SU-DHL-6 (cell line): ENCODE measurements at regions not wholly inside any gene's neighbourhood (a gene's known extent, or its start where the extent isn't known, plus 50 kb on each side); places are given as distances from the start of the nearest gene placed in this dataset.
"Not testable (repeated sequence)": the region's sequence is repeated elsewhere in the genome, so short reads cannot be mapped to it uniquely, and the experiment has no call there.

Source experiments
- H2AFZ ChIP-seq: fragments of 200-600 bp; sonication (generic); 2 replicates; pipeline ENCODE4 v1.6.1; 2014; ENCODE audit warnings: low read depth, mild to moderate bottlenecking, moderate library complexity, mixed read lengths, antibody characterized with exemption, low read length; ENCODE audit not compliant: severe bottlenecking
- H3F3A ChIP-seq: fragments of 200-600 bp; shearing (Covaris generic); 2 replicates; pipeline ENCODE4 v1.6.0; 2016; ENCODE audit warnings: antibody characterized with exemption, mild to moderate bottlenecking; ENCODE audit not compliant: insufficient read depth
- H3K27ac ChIP-seq: fragments of 200-600 bp; sonication (generic); 2 replicates; pipeline ENCODE4 v1.5.1; 2016; ENCODE audit warnings: low read depth, mild to moderate bottlenecking, low read length, moderate library complexity, mixed read lengths
- H3K27me3 ChIP-seq: fragments of 200-600 bp; sonication (generic), shearing (Covaris generic); 2 replicates; pipeline ENCODE4 v1.6.0; 2014; ENCODE audit warnings: mild to moderate bottlenecking, low read length
- H3K36me3 ChIP-seq: fragments of 200-600 bp; sonication (generic); 2 replicates; pipeline ENCODE4 v1.6.1; 2014; ENCODE audit warnings: mild to moderate bottlenecking, low read length, mixed read lengths
- H3K4me2 ChIP-seq: fragments of 300-600, 200-600 bp; shearing (Covaris generic), sonication (generic); 2 replicates; pipeline ENCODE4 v1.6.0; 2014; ENCODE audit warnings: low read length, low read depth, mild to moderate bottlenecking; ENCODE audit not compliant: poor library complexity, severe bottlenecking
- H3K4me3 ChIP-seq: fragments of 200-600 bp; sonication (generic); 2 replicates; pipeline ENCODE4 v1.5.1; 2014; ENCODE audit warnings: antibody characterized with exemption, low read length, mild to moderate bottlenecking, mixed read lengths; ENCODE audit not compliant: insufficient read depth, poor library complexity, severe bottlenecking
- H3K79me2 ChIP-seq: fragments of 200-600 bp; sonication (generic); 2 replicates; pipeline ENCODE4 v1.6.1; 2014; ENCODE audit warnings: mild to moderate bottlenecking, low read length, moderate library complexity; ENCODE audit not compliant: insufficient read depth
- H3K9ac ChIP-seq: fragments of 200-600 bp; sonication (generic); 2 replicates; pipeline ENCODE4 v1.7.0; 2014; ENCODE audit warnings: mild to moderate bottlenecking, low read length
- H3K9me2 ChIP-seq: fragments of 200-600 bp; sonication (generic); replicated peaks from 2 replicates; pipeline ENCODE4 v1.6.1; 2014; ENCODE audit warnings: low read length; ENCODE audit not compliant: insufficient read depth
- H3K9me3 ChIP-seq: fragments of 200-600 bp; sonication (generic); 2 replicates; pipeline ENCODE4 v1.6.1; 2014; ENCODE audit warnings: low read length, mixed read lengths; ENCODE audit not compliant: insufficient read depth
- H4K20me1 ChIP-seq: fragments of 200-600 bp; sonication (generic); 2 replicates; pipeline ENCODE4 v1.6.1; 2014; ENCODE audit warnings: low read depth, mild to moderate bottlenecking, antibody characterized with exemption, low read length, moderate library complexity, mixed read lengths
- CTCF ChIP-seq: fragments of 200-600 bp; sonication (generic); IDR thresholded peaks from one replicate; pipeline ENCODE4 v1.5.1; 2017; ENCODE audit warnings: antibody characterized with exemption, mild to moderate bottlenecking, low read length, moderate library complexity; ENCODE audit not compliant: insufficient read depth, poor library complexity, severe bottlenecking
- EZH2phosphoT487 ChIP-seq: fragments of 200-600 bp; sonication (generic), shearing (Covaris generic); conservative IDR thresholded peaks from 2 replicates; pipeline ENCODE4 v1.6.1; 2018; ENCODE audit warnings: mild to moderate bottlenecking, antibody characterized with exemption, low read length, moderate library complexity, mixed read lengths

- Histone ChIP-seq H3K9ac (no peak overlapping the region), H3K9me2 (no peaks in the 10 kb centered on the region), H3K27me3 (no peaks in the 10 kb centered on the region), H3K27ac (no peak overlapping the region), H2AFZ (no peak overlapping the region), H4K20me1 (no peaks in the 10 kb centered on the region), H3K4me2 (no peak overlapping the region), H3K36me3 (no peaks in the 10 kb centered on the region), H3K4me3 (no peak overlapping the region), H3F3A (no peaks in the 10 kb centered on the region), H3K79me2 (no peaks in the 10 kb centered on the region), H3K9me3 (no peaks in the 10 kb centered on the region)
- TF ChIP-seq CTCF (no peak), EZH2phosphoT487 (no peak)
Observed at GRCh38 chr10:57593983-57594573, 673.6 kb downstream of the IPMK start.

GRCh38 chr10:57579926-57580325, 687.8 kb downstream of the IPMK start:
- no peaks in the 10 kb centered on the region for H3K27me3 ChIP-seq
- H3K9ac ChIP-seq = no peak overlapping the region
- no peak for TF ChIP-seq CTCF
- TF ChIP-seq EZH2phosphoT487 = no peak
- H3F3A ChIP-seq = no peaks in the 10 kb centered on the region
- peaks cover 3% of the 10 kb centered on the region; the same call in 1 of the 2 replicates for H3K9me3 ChIP-seq
- H2AFZ ChIP-seq = no peak overlapping the region
- no peaks in the 10 kb centered on the region for H3K36me3 ChIP-seq
- no peak overlapping the region for H3K27ac ChIP-seq
- H3K4me3 ChIP-seq = no peak overlapping the region
- H4K20me1 ChIP-seq = no peaks in the 10 kb centered on the region
- H3K4me2 ChIP-seq = no peak overlapping the region
- H3K9me2 ChIP-seq = no peaks in the 10 kb centered on the region
- H3K79me2 ChIP-seq = no peaks in the 10 kb centered on the region

- H2AFZ ChIP-seq = no peak overlapping the region
- H3K9me3 ChIP-seq = no peaks in the 10 kb centered on the region
- H3K9ac ChIP-seq = no peak overlapping the region
- no peaks in the 10 kb centered on the region for H3K9me2 ChIP-seq
- H3K4me2 ChIP-seq = no peak overlapping the region
- TF ChIP-seq EZH2phosphoT487 (no peak), CTCF (no peak)
- no peak overlapping the region for H3K27ac ChIP-seq
- H3K27me3 ChIP-seq = no peaks in the 10 kb centered on the region
- H3K4me3 ChIP-seq = no peak overlapping the region
- no peaks in the 10 kb centered on the region for H3F3A ChIP-seq
- H3K79me2 ChIP-seq = no peaks in the 10 kb centered on the region
- H3K36me3 ChIP-seq = no peaks in the 10 kb centered on the region
- H4K20me1 ChIP-seq = no peaks in the 10 kb centered on the region
Observed at GRCh38 chr10:57562211-57562610, 705.5 kb downstream of the IPMK start.

- H3F3A ChIP-seq, H3K27ac ChIP-seq, H3K9me3 ChIP-seq, H3K9me2 ChIP-seq, H3K4me3 ChIP-seq, H3K9ac ChIP-seq, H3K27me3 ChIP-seq, H3K4me2 ChIP-seq, H2AFZ ChIP-seq, H3K79me2 ChIP-seq, H3K36me3 ChIP-seq, H4K20me1 ChIP-seq: not testable (repeated sequence)
Observed at GRCh38 chr10:57551774-57552173, 715.9 kb downstream of the IPMK start.
